Pancreas (tissue), 10 donors: ENCODE measurements at regions not wholly inside any gene's neighbourhood (a gene's known extent, or its start where the extent isn't known, plus 50 kb on each side); places are given as distances from the start of the nearest gene placed in this dataset.

Experiments
- ATAC-seq, 4 donors: fragments of 200-7000 bp; cut with Tn5 transposase; one replicate each; pipeline versions ENCODE4 v1.8.0 to v1.9.1; 2020; ENCODE audit warnings: mild to moderate bottlenecking in 4 of 4, moderate library complexity in 4 of 4
- DNase-seq, 6 donors: peaks; one replicate each; pipeline ENCODE4 v3.0.0-alpha.2; 2020
- FAIRE-seq: peaks from 2 replicates; lab custom pipeline; 2012; peaks lifted over from hg19 to GRCh38; lab: Jason Lieb, UNC
- H3K27ac ChIP-seq, 4 donors: fragments of 200-600 bp; sonication (generic); 1 replicate in 3 of 4; 2 replicates in 1 of 4; pipeline versions ENCODE4 v1.5.0 to v1.8.0; 2020
- H3K27me3 ChIP-seq, 4 donors: fragments of 200-600 bp; one replicate each; pipeline ENCODE4 v1.8.0; 2021
- H3K36me3 ChIP-seq, 3 donors: fragments of 200-600 bp; sonication (generic) in 1 of 3; one replicate each; pipeline versions ENCODE4 v1.5.0 to v1.8.0; 2020 to 2021
- H3K4me1 ChIP-seq, 3 donors: fragments of 200-600 bp; one replicate each; pipeline ENCODE4 v1.8.0; 2021
- H3K4me3 ChIP-seq, 4 donors: fragments of 200-600 bp; sonication (generic) in 2 of 4; one replicate each; pipeline versions ENCODE4 v1.5.0 to v1.8.0; 2020 to 2021
- H3K9me3 ChIP-seq, 4 donors: fragments of 200-600 bp; one replicate each; pipeline ENCODE4 v1.8.0; 2021
- WGBS, 2 donors: extraction: QIAGEN DNeasy Blood & Tissue Kit; methylation state at CpG; one replicate each; pipeline ENCODE4 v1.1.7; 2013; 5-methylcytosine and 5-hydroxymethylcytosine counted together
- intact Hi-C, 3 donors: fragments of 100-400 bp; cut with DNase I; formaldehyde crosslinking; loops; one replicate each; pipeline versions ENCODE4 v1.11.1 to v1.14.2; 2022
- TF ChIP-seq, protein P1 (sequence below), 4 donors: fragments of 200-600 bp; sonication (generic) in 3 of 4; IDR thresholded peaks; one replicate each; pipeline versions ENCODE4 v1.5.0 to v1.8.0; 2021; ENCODE audit warnings: antibody characterized with exemption in 4 of 4
- donor health status: healthy with polysubstance abuse.
- donor health status: DM: no; HTN: no; CAD: no; lungs with moderate emphysema.
- donor health status: DM: no; HTN: no; CAD: no.
- donor health status: control.
- donor health status: control.
- donor health status: Bipolar disorder and iron deficiency.
- donor health status: DM: yes; HTN: yes; CAD: no.
- donor health status: DM: no; HTN: no; CAD: no.
- donor health status: DM: no; HTN: no; CAD: no.
- donor health status: DM: yes; HTN: yes; CAD: no.

- no peaks in the 10 kb centered on the region for H3K36me3 ChIP-seq
- DNase-seq = no peak
- WGBS, 2 donors = 78 to 88% methylated on average over 3 of the region's 3 CpGs
- no peak for ATAC-seq
- TF ChIP-seq, protein P1, sequence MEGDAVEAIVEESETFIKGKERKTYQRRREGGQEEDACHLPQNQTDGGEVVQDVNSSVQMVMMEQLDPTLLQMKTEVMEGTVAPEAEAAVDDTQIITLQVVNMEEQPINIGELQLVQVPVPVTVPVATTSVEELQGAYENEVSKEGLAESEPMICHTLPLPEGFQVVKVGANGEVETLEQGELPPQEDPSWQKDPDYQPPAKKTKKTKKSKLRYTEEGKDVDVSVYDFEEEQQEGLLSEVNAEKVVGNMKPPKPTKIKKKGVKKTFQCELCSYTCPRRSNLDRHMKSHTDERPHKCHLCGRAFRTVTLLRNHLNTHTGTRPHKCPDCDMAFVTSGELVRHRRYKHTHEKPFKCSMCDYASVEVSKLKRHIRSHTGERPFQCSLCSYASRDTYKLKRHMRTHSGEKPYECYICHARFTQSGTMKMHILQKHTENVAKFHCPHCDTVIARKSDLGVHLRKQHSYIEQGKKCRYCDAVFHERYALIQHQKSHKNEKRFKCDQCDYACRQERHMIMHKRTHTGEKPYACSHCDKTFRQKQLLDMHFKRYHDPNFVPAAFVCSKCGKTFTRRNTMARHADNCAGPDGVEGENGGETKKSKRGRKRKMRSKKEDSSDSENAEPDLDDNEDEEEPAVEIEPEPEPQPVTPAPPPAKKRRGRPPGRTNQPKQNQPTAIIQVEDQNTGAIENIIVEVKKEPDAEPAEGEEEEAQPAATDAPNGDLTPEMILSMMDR (IDR thresholded peaks at IDR 0.05) = no peak
- no peak for FAIRE-seq
- H3K4me1 ChIP-seq = no peaks in the 10 kb centered on the region
- no peak overlapping the region for H3K27ac ChIP-seq
- H3K27me3 ChIP-seq = no peaks in the 10 kb centered on the region
- intact Hi-C loops = no loop called here
- no peak overlapping the region for H3K4me3 ChIP-seq
- H3K9me3 ChIP-seq = no peaks in the 10 kb centered on the region
These were observed 124.9 kb upstream of the GUCY1A1 start for GRCh38 chr4:155541716-155542115.

- WGBS, 2 donors = 84 to 87% methylated on average over 7 of the region's 7 CpGs
- ATAC-seq (no peak), FAIRE-seq (no peak), DNase-seq (no peak)
- H3K4me1 ChIP-seq = no peaks in the 10 kb centered on the region
- H3K27me3 ChIP-seq = no peaks in the 10 kb centered on the region
- intact Hi-C loops = no loop called here
- H3K36me3 ChIP-seq = no peaks in the 10 kb centered on the region
- H3K27ac ChIP-seq = no peak overlapping the region
- TF ChIP-seq, protein P1 (IDR thresholded peaks at IDR 0.05) = no peak
- H3K9me3 ChIP-seq = no peaks in the 10 kb centered on the region
- H3K4me3 ChIP-seq = no peak overlapping the region
These were observed 126.0 kb upstream of the GUCY1A1 start for GRCh38 chr4:155540698-155541097.

GRCh38 chr4:155539746-155540145 lies 126.9 kb upstream of the GUCY1A1 start:
- Histone ChIP-seq H3K27ac (no peak overlapping the region), H3K4me1 (no peaks in the 10 kb centered on the region), H3K27me3 (no peaks in the 10 kb centered on the region), H3K4me3 (no peak overlapping the region), H3K36me3 (no peaks in the 10 kb centered on the region), H3K9me3 (no peaks in the 10 kb centered on the region)
- intact Hi-C loops = no loop called here
- DNase-seq (no peak), FAIRE-seq (no peak), ATAC-seq (no peak)
- TF ChIP-seq, protein P1 (IDR thresholded peaks at IDR 0.05) = no peak
- WGBS, 2 donors = 76 to 88% methylated on average over 3 of the region's 3 CpGs

GRCh38 chr4:155535802-155536454 lies 130.7 kb upstream of the GUCY1A1 start:
- intact Hi-C loops = no loop called here
- TF ChIP-seq, protein P1 (IDR thresholded peaks at IDR 0.05) = no peak
- no peak for ATAC-seq
- no peak for FAIRE-seq
- Histone ChIP-seq H3K4me1 (no peaks in the 10 kb centered on the region), H3K27me3 (no peaks in the 10 kb centered on the region), H3K4me3 (no peak overlapping the region), H3K27ac (no peak overlapping the region), H3K9me3 (no peaks in the 10 kb centered on the region), H3K36me3 (no peaks in the 10 kb centered on the region)
- DNase-seq = no peak
- 70 to 73% methylated on average over 2 of the region's 2 CpGs for WGBS, 2 donors

- no peaks in the 10 kb centered on the region for H3K9me3 ChIP-seq
- peaks cover 0 to 6% (median 0%) of the 10 kb centered on the region in 3 donors for H3K4me1 ChIP-seq
- H3K27ac ChIP-seq = no peak overlapping the region
- TF ChIP-seq, protein P1 (IDR thresholded peaks at IDR 0.05) = no peak
- ATAC-seq (no peak), FAIRE-seq (no peak), DNase-seq (no peak)
- H3K4me3 ChIP-seq = no peak overlapping the region
- H3K36me3 ChIP-seq = no peaks in the 10 kb centered on the region
- 70 to 72% methylated on average over 5 of the region's 5 CpGs for WGBS, 2 donors
- intact Hi-C loops = no loop called here
- no peaks in the 10 kb centered on the region for H3K27me3 ChIP-seq
These were observed 134.1 kb upstream of the GUCY1A1 start for GRCh38 chr4:155532373-155533085.
